GM06990 (cell line): ENCODE measurements at regions not wholly inside any gene's neighbourhood (a gene's known extent, or its start where the extent isn't known, plus 50 kb on each side); places are given as distances from the start of the nearest gene placed in this dataset.

Source experiments
- DNase-seq: peaks from one replicate; pipeline ENCODE4 v3.0.0-alpha.2; 2011; ENCODE audit not compliant: insufficient read length; ENCODE audit errors: extremely low read depth
- H3K27me3 ChIP-seq: replicated peaks from 2 replicates; pipeline ENCODE4 v1.6.0; 2011; ENCODE audit warnings: low read length; ENCODE audit not compliant: control insufficient read depth, insufficient read depth
- H3K36me3 ChIP-seq: 2 replicates; pipeline ENCODE4 v1.5.1; 2011; ENCODE audit warnings: low read length; ENCODE audit not compliant: control insufficient read depth, insufficient read depth
- H3K4me3 ChIP-seq: replicated peaks from 2 replicates; pipeline ENCODE4 v1.5.1; 2011; ENCODE audit warnings: low read depth, mild to moderate bottlenecking, control low read depth, low read length
- TF ChIP-seq, protein P1 (sequence below): IDR thresholded peaks from 2 replicates; pipeline ENCODE4 v1.5.1; 2011; ENCODE audit warnings: low read length, control low read depth, mild to moderate bottlenecking, inconsistent platforms; ENCODE audit not compliant: insufficient read depth, poor library complexity, severe bottlenecking

DNA sequence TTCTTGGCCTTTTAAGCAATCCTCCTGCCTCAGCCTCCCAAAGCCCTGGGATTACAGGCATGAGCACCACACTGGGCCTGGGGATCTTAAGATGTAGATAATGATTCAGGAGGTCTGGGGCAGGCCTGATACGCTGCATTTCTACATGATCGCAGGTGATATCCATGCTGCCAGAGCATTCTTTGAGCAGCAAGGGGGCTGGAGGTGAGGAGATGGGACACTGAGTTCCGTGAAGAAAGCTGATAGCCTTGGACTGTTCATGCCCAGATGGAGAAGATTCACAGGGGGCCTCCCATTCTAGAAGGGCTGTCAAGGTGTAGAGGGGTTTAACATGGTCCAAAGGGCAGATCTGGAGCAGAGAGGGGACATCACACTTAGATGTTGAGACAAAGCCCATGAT lies 480.3 kb downstream of the RPS24 start:
- TF ChIP-seq, protein P1, sequence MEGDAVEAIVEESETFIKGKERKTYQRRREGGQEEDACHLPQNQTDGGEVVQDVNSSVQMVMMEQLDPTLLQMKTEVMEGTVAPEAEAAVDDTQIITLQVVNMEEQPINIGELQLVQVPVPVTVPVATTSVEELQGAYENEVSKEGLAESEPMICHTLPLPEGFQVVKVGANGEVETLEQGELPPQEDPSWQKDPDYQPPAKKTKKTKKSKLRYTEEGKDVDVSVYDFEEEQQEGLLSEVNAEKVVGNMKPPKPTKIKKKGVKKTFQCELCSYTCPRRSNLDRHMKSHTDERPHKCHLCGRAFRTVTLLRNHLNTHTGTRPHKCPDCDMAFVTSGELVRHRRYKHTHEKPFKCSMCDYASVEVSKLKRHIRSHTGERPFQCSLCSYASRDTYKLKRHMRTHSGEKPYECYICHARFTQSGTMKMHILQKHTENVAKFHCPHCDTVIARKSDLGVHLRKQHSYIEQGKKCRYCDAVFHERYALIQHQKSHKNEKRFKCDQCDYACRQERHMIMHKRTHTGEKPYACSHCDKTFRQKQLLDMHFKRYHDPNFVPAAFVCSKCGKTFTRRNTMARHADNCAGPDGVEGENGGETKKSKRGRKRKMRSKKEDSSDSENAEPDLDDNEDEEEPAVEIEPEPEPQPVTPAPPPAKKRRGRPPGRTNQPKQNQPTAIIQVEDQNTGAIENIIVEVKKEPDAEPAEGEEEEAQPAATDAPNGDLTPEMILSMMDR = no peak
- no peak for DNase-seq
- H3K27me3 ChIP-seq = peaks cover 3% of the 10 kb centered on the region
- H3K36me3 ChIP-seq = no peaks in the 10 kb centered on the region
- H3K4me3 ChIP-seq = no peak overlapping the region

DNA sequence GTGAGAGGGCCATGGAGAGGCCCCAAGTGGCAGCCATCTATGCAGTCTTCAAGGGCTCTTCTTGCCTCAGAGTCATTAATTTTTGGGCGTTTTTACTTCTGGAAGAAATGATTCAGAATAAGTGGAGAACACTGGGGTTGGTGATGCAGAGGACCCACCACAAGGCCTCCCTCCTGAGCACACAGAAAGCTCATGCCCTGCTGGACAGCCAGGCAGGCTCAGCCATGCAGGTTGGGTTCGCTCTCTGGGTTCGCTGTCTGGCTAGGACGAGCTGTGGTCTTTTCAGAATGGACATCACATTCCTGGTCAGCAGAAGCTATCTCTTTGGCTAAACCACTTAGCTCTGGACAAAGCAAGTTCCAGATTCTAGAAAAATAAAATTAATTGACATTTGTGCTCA lies 480.8 kb downstream of the RPS24 start:
- DNase-seq = no peak
- Histone ChIP-seq H3K36me3 (no peaks in the 10 kb centered on the region), H3K27me3 (peaks cover 3% of the 10 kb centered on the region), H3K4me3 (no peak overlapping the region)
- TF ChIP-seq, protein P1 = no peak

DNA sequence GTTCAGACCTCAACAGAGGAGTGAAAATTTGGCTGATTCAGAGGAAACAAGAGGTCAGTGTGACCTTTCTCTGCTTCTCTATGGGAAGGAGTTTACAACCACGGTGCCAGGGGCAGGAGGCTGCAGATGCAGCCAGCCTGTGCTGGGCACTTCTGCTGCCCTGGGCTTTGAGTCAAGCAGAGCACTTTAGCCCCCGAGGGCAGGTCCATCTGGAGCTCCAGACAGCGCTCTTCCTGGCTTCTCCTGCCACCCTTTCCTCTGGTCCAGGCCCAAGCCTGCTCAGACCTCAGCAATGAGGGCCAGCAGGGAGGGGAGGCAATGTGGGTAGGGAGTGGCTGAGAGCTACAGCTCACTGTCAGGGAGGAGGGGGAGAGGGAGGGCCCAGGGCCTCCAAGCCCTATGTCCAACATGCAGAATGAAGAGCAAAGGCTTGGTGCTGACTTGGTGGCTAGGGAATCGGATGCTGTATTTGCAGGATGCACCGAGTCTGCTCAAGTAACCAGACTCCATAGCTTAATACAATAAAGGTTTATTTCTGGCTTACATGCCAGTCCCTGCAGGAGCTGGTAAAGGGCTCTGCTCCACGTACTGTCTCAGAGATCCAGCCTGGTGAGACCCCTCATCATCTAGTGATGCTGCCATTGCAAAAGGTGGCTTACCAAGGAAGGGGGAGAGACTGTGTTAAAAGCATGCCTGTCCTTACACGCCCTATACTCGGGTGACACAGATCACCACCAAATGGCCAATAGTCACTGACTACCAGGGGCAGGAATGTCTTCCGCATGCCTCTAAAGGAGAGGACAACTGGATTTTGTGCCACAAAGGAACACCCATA lies 481.6 kb downstream of the RPS24 start:
- TF ChIP-seq, protein P1 = no peak
- Histone ChIP-seq H3K27me3 (peaks cover 3% of the 10 kb centered on the region), H3K4me3 (no peak overlapping the region), H3K36me3 (no peaks in the 10 kb centered on the region)
- DNase-seq = no peak

DNA sequence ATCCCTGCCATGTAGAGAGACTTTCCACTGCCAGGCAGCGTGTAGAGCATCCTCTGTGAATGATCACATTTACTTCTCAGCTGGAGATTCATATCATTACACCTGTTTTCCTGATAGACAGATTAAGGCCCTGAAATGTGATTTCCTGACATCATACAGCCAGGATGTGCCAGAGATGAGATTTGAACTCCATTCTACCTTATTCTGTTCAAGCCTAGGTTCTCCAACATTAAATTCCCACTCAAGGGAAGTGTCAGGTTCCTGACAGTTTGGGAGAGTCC lies 482.1 kb downstream of the RPS24 start:
- Histone ChIP-seq H3K4me3 (no peak overlapping the region), H3K36me3 (no peaks in the 10 kb centered on the region), H3K27me3 (peaks cover 3% of the 10 kb centered on the region)
- DNase-seq = no peak
- TF ChIP-seq, protein P1 = no peak

DNA sequence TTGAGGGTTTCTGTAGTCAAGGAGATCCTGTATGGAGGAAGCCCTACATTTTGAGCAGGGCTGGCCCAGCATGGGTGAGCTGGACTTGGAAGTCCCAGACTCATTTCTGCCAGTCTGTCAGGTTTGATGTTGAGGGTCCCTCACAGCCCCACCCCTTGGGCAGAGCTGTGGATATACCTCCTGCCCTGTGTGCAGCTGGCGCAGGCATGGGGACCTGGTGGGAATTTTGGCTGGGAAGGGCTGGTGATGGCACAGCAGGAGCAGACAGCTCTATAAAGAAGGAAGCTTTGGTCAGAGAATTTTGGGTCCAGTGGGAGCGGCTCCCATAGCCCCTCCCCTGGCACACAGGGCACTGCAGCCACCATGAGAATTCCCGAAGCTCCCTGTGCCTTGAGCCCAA lies 482.6 kb downstream of the RPS24 start:
- Histone ChIP-seq H3K36me3 (no peaks in the 10 kb centered on the region), H3K4me3 (no peak overlapping the region), H3K27me3 (peaks cover 3% of the 10 kb centered on the region)
- TF ChIP-seq, protein P1 = no peak
- DNase-seq = no peak

DNA sequence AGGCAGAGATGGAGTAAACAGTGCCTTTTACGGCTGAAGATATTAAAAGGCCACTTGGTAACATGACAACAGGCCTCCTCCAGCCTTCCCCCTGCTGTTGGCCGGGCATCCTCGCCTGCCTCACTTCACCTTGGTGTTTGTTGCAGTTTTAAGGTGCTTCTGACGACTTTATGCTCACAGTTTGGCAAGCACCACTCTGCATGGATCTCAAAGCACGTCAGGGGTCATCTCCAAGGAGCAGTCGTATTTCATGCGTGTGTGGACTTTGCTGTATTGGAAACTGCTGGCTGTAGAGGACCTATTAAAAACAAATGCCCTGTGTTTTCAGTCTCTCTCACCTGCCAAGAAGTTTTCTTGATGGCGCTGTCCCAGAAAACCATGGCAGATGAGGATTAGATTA lies 483.1 kb downstream of the RPS24 start:
- no peaks in the 10 kb centered on the region for H3K36me3 ChIP-seq
- no peak for DNase-seq
- H3K27me3 ChIP-seq = peaks cover 3% of the 10 kb centered on the region
- H3K4me3 ChIP-seq = no peak overlapping the region
- TF ChIP-seq, protein P1 = no peak
